Activated naive CD8-positive, alpha-beta T cell treated with anti-CD3 and anti-CD28 coated beads, Interleukin-2, amount 50 U/mL, for 16 hours (primary cell): ENCODE measurements at regions not wholly inside any gene's neighbourhood (a gene's known extent, or its start where the extent isn't known, plus 50 kb on each side); places are given as distances from the start of the nearest gene placed in this dataset.
"Not testable (repeated sequence)": the region's sequence is repeated elsewhere in the genome, so short reads cannot be mapped to it uniquely, and the experiment has no call there.

Experiments
- DNase-seq: peaks from one replicate; pipeline ENCODE4 v3.0.0-alpha.2; 2020; ENCODE audit warnings: low read depth, low spot score

DNA sequence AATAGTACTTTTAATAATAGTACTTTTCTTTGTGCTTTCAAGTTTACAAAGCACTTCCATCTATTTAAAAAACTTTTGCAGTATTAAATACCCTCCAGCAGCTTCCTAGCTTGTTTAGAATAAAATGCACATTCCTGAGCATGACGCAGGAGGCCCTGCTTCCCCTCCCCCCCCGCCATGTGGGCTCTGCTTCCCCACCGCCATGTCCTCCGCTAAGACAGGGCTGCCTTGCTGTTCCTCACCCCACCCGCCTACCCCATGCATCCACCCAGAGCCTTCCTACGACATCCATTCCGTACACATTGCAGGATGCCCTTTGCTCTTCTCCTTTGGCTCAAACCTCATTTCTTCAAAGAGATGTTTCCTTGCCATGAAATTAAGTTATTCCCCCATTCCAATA, 205.9 kb upstream of the MSX2 start:
- no peak for DNase-seq

- no peak for DNase-seq
Measured at GRCh38 chr5:174520420-174521396, 203.7 kb upstream of the MSX2 start.

GRCh38 chr5:174521449-174521848, 202.9 kb upstream of the MSX2 start:
- no peak for DNase-seq

DNA sequence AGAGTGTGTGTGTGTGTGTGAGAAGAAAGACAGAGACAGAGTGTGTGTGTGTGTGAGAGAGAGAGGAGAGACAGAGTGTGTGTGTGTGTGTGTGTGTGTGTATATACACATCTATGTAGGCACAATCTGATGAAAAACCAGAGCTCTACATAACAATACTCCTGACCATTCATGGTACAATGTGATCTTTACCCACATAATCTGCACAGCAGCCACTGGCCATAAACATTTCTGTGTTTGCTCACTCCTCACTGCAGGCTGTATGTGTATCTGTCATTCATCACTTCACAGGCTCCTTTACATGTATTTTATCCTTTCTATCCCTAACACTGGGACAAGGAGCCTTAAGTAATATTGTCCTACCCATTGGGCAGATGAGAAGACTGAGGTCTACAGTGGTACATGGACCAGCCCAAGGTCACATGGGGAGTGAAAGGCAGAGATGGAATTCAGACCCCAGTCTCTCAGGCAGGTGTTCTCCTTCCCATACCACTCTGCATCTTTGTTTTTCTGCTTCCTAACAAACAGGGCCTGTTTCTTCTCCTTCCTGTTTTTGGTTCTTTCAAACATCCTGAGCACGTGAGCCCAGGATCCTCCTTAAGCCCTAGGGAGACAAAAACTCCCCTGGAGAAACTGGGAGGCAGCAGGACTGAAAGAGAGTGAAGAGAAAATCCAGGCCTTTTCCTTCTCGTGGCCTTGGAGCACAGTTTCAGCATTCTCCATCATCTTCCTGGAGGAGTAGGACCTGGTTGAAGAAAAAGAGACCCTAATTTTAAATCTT, 201.7 kb upstream of the MSX2 start:
- DNase-seq: no peak

GRCh38 chr5:174523311-174524071, 200.9 kb upstream of the MSX2 start:
- no peak for DNase-seq

DNA sequence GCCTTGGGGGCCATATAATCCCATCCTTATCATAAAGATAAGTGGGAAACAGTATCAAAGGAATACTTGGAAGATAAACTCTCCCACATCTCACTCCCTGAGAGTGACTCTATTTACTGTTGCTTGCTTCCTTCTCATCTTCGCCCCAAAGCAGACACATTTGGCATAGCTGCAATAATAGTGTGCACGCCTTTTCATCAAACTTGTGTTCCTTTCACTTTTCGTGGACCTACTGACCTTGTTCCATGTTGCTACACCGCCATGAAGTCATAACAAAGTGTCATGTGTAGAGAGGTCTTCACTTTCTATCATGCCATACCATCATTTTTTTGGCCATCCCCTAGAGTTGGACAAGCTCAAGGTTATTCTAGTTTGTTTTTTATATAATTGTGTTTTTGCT, 200.0 kb upstream of the MSX2 start:
- DNase-seq: no peak

GRCh38 chr5:174526177-174526576, 198.2 kb upstream of the MSX2 start:
- no peak for DNase-seq

- DNase-seq: no peak
Measured at GRCh38 chr5:174527916-174528540, 196.4 kb upstream of the MSX2 start.

GRCh38 chr5:174528821-174529544, 195.4 kb upstream of the MSX2 start:
- no peak for DNase-seq

GRCh38 chr5:174529925-174530681, 194.3 kb upstream of the MSX2 start:
- DNase-seq: no peak

DNA sequence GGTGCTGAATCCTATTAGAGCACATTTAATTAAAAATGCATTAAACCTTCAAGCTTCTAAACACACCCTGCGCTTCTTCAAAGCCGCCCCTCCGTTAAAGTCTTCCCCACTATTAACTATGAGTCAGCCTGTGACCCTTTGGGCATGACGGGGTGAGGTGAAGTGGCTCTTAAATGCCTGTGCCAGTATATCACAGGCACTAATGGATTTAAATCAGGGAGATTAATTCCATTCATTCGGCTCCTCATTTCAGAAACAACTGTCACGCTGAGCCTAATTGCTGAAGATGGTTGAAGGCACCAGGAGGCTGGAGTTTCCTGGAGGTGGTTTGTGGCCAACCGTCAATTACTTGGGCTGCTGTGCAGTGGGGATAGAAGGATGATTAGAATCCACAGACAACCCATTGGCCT, 192.6 kb upstream of the MSX2 start:
- no peak for DNase-seq

GRCh38 chr5:174532455-174533453, 191.6 kb upstream of the MSX2 start:
- no peak for DNase-seq

DNA sequence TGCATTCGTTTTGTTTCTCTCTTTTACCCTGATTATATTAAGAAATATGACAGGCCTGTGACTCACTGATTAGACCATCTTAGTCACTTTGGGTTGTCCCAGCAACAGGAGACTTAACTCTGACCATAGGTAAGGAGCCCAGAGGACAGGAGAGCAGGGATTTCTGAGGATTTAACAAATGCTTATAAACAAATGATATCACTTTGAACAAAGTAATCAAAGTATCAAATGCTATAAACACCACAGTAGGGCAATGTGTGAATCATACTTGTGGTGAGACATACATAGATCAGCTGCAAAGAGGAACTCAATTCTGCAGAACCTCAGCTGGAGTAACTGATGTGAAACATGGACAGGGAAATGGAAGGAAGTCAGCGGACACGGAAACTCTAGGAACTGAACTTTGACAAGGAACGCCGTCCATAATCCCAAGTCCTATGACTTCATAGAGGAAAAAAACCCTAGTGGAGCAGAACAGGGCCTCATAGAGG, 190.6 kb upstream of the MSX2 start:
- DNase-seq: no peak

- no peak for DNase-seq
Measured at GRCh38 chr5:174535669-174536068, 188.7 kb upstream of the MSX2 start.

DNA sequence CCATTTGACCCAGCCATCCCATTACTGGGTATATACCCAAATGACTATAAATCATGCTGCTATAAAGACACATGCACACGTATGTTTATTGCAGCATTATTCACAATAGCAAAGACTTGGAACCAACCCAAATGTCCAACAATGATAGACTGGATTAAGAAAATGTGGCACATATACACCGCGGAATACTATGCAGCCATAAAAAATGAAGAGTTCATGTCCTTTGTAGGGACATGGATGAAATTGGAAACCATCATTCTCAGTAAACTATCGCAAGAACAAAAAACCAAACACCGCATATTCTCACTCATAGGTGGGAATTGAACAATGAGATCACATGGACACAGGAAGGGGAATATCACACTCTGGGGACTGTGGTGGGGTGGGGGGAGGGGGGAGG, 184.6 kb upstream of the MSX2 start:
- not testable (repeated sequence) for DNase-seq

- DNase-seq: no peak
Measured at GRCh38 chr5:174542037-174542436, 182.3 kb upstream of the MSX2 start.

- no peak for DNase-seq
Measured at GRCh38 chr5:174542471-174542870, 181.9 kb upstream of the MSX2 start.

DNA sequence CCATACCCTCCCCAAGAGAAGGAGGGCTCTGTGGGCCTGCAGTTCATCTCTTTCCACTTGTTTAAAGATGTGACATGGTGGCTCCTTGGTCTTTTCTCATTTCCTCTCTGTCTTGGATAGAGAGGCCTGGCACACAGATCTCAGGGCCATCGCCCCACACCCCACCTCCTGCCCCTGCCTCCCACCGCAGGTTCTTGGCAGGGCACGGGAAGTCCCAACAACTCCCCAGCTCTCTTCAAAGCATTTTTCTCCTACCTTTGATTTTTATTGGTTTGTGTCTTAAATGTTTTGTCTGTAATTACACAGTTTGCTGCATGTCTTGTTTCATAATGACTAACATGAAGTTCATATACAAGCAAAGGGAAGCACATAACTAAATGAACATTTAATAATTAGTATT, 178.5 kb upstream of the MSX2 start:
- DNase-seq: no peak

DNA sequence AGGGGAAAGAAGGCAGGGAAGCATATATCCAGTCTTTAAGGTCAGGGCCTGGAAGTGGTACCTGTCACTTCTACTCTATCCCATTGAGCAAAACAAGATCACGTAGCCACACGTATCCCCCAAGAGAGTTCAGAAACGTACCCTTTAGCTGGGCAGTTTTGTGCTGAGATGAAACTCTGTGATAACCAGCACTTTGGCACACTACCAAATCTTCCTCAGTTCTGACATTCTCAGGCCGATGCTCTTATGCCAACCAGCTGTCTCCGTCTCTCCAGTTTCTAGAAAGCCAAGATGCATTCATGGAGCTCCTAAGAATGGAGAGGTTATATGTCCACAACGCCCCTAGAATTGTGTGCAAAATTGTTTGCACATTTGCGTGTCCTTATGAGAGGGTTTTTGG, 176.6 kb upstream of the MSX2 start:
- DNase-seq: no peak
